ENCODE measurements at regions not wholly inside any gene's neighbourhood (a gene's known extent, or its start where the extent isn't known, plus 50 kb on each side); places are given as distances from the start of the nearest gene placed in this dataset.

DNA sequence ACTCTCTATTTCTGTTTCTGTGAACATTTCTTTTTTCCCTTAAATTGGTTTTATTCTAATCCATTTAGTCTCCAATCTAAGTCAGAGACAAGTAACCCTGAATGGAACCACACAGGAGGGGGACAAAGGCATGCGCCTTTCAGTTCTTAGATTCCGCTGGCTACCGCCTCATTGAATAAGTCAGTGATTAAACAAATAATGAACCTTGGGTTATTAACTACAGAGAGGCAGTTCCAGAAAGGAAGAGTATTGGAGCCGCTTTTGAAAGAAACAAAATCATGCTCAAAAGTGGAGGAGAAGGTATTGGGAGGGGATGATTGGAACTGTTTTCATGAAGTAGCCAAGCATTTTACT, 459.8 kb upstream of the DAB1 start:
- no peak overlapping the region for H3K27ac ChIP-seq
- ATAC-seq (no peak), DNase-seq (no peak)
- intact Hi-C loops (cut with DNase I; ENCODE audit: low total_unique reads) = no loop called here
- no peak overlapping the region for H3K4me3 ChIP-seq
- H3K36me3 ChIP-seq = no peaks in the 10 kb centered on the region
- no peaks in the 10 kb centered on the region for H3K9me3 ChIP-seq
- no peaks in the 10 kb centered on the region for H3K4me1 ChIP-seq
- no peak for TF ChIP-seq POLR2A (IDR thresholded peaks at IDR 0.05)
- TF ChIP-seq, protein P1, sequence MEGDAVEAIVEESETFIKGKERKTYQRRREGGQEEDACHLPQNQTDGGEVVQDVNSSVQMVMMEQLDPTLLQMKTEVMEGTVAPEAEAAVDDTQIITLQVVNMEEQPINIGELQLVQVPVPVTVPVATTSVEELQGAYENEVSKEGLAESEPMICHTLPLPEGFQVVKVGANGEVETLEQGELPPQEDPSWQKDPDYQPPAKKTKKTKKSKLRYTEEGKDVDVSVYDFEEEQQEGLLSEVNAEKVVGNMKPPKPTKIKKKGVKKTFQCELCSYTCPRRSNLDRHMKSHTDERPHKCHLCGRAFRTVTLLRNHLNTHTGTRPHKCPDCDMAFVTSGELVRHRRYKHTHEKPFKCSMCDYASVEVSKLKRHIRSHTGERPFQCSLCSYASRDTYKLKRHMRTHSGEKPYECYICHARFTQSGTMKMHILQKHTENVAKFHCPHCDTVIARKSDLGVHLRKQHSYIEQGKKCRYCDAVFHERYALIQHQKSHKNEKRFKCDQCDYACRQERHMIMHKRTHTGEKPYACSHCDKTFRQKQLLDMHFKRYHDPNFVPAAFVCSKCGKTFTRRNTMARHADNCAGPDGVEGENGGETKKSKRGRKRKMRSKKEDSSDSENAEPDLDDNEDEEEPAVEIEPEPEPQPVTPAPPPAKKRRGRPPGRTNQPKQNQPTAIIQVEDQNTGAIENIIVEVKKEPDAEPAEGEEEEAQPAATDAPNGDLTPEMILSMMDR (IDR thresholded peaks at IDR 0.05 in 4 of 5, conservative IDR thresholded peaks at IDR 0.05 in 1 of 5) = no peak
- no peaks in the 10 kb centered on the region for H3K27me3 ChIP-seq
- in situ Hi-C loops (cut with MboI; ENCODE audit: low sequenced_read_pairs in 4 of 4) = no loop called here

DNA sequence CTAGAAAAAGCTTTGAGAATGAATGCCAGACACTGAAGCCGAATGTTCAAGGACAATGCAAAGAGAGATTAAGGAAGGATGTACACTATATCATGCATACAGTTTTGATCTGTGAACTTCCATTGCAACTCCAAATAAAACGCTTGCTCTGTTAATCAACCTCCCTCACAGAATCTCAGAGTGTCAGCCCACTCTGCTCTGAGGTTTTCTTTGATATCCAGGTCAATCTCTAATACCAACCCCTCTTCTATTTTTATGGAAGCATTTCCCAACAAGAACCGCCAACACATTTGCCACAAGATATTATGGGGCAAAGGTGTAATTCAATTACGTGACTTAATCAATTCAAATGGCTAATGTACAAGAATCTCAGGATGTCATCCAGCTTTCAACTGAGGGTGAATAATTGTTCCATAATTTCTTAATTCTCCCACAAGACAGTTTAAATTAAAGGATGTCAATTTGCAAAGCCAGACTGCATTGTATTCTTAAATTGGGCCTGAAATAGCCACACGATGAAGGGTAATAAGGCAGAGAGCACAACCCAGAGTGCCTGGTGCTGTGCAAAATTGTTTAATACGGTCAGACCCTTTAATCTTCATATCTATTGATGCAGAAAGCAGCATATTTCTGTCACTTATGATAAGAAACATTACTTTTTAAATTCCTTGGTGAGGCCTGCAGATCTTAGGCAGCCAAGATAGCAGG, 459.2 kb upstream of the DAB1 start:
- in situ Hi-C loops (cut with MboI; ENCODE audit: low sequenced_read_pairs in 4 of 4) = no loop called here
- no peak overlapping the region for H3K4me3 ChIP-seq
- no peak overlapping the region for H3K27ac ChIP-seq
- no peaks in the 10 kb centered on the region for H3K27me3 ChIP-seq
- ATAC-seq (no peak), DNase-seq (no peak)
- H3K9me3 ChIP-seq = no peaks in the 10 kb centered on the region
- TF ChIP-seq, protein P1 (IDR thresholded peaks at IDR 0.05 in 4 of 5, conservative IDR thresholded peaks at IDR 0.05 in 1 of 5) = no peak
- TF ChIP-seq POLR2A (IDR thresholded peaks at IDR 0.05) = no peak
- no peaks in the 10 kb centered on the region for H3K36me3 ChIP-seq
- intact Hi-C loops (cut with DNase I; ENCODE audit: low total_unique reads) = no loop called here
- no peaks in the 10 kb centered on the region for H3K4me1 ChIP-seq

DNA sequence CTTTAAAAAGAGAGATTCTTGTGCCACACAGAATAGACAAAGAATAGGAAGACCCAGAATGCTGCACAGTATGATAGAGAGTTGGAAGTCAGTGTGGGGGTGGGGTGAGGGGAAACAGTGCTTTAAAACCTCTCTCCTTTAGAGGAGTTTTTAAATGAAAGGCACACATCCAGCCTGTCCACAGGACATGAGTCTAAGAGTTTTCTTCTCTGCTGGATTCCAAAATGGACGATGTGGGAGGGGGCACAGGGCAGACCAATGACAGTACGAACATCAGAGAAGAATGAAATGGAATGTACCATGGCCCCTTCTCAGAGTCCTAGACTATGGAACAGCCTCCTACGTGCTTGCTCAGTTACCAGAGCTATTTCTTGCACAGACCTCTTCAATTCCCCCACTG, 458.2 kb upstream of the DAB1 start:
- Histone ChIP-seq H3K4me3 (no peak overlapping the region), H3K9me3 (no peaks in the 10 kb centered on the region), H3K27me3 (no peaks in the 10 kb centered on the region), H3K36me3 (no peaks in the 10 kb centered on the region), H3K27ac (no peak overlapping the region), H3K4me1 (no peaks in the 10 kb centered on the region)
- intact Hi-C loops (cut with DNase I; ENCODE audit: low total_unique reads) = no loop called here
- ATAC-seq (no peak), DNase-seq (no peak)
- in situ Hi-C loops (cut with MboI; ENCODE audit: low sequenced_read_pairs in 4 of 4) = no loop called here
- TF ChIP-seq, protein P1 (IDR thresholded peaks at IDR 0.05 in 4 of 5, conservative IDR thresholded peaks at IDR 0.05 in 1 of 5) = no peak
- no peak for TF ChIP-seq POLR2A (IDR thresholded peaks at IDR 0.05)

DNA sequence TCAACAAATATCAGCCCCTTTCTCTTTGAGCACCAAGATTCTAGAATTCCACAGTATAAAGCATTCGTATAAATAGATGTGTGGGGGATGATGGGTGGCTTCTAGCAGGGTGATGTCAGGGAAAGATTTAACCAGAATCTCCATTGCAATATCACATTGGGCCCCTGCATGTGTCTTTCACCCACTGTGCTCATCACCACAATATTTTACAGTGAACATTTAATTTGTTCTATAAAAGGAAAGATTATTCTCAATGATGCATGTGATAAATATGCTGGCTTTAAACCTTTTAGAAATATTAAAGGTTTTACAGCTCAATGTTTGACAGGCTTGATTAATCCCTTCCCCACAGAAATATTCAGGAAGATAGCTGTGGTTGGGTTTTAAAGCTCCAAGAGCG, 457.8 kb upstream of the DAB1 start:
- intact Hi-C loops (cut with DNase I; ENCODE audit: low total_unique reads) = no loop called here
- ATAC-seq (no peak), DNase-seq (no peak)
- Histone ChIP-seq H3K4me3 (no peak overlapping the region), H3K36me3 (no peaks in the 10 kb centered on the region), H3K27me3 (no peaks in the 10 kb centered on the region), H3K27ac (no peak overlapping the region), H3K4me1 (no peaks in the 10 kb centered on the region), H3K9me3 (no peaks in the 10 kb centered on the region)
- TF ChIP-seq, protein P1 (IDR thresholded peaks at IDR 0.05 in 4 of 5, conservative IDR thresholded peaks at IDR 0.05 in 1 of 5) = no peak
- TF ChIP-seq POLR2A (IDR thresholded peaks at IDR 0.05) = no peak
- in situ Hi-C loops (cut with MboI; ENCODE audit: low sequenced_read_pairs in 4 of 4) = no loop called here

DNA sequence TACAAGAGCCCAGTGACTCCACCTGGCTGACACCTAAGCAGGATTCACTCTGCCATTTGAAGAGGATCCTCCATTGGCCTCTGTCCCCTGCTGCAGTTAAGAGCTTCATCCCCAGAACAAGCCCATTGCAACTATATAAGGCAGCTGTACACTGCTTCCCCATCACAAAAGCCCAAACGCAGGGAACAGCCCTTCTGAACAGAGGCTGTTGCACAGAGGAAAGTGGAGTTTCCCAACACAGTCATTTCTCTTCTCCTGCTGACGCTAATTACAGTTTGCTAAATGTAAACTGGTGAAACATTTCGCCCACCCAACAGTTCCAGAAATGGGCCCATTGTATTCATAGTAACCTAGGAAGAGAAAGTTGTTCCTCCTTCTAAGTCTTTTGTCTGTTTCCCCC, 455.8 kb upstream of the DAB1 start:
- H3K4me3 ChIP-seq = no peak overlapping the region
- H3K36me3 ChIP-seq = no peaks in the 10 kb centered on the region
- intact Hi-C loops (cut with DNase I; ENCODE audit: low total_unique reads) = no loop called here
- no peaks in the 10 kb centered on the region for H3K4me1 ChIP-seq
- H3K9me3 ChIP-seq = no peaks in the 10 kb centered on the region
- ATAC-seq (no peak), DNase-seq (no peak)
- in situ Hi-C loops (cut with MboI; ENCODE audit: low sequenced_read_pairs in 4 of 4) = no loop called here
- no peak overlapping the region for H3K27ac ChIP-seq
- TF ChIP-seq, protein P1 (IDR thresholded peaks at IDR 0.05 in 4 of 5, conservative IDR thresholded peaks at IDR 0.05 in 1 of 5) = no peak
- TF ChIP-seq POLR2A (IDR thresholded peaks at IDR 0.05) = no peak
- no peaks in the 10 kb centered on the region for H3K27me3 ChIP-seq
